ENCODE measurements at regions not wholly inside any gene's neighbourhood (a gene's known extent, or its start where the extent isn't known, plus 50 kb on each side); places are given as distances from the start of the nearest gene placed in this dataset.

GRCh38 chr4:38529189-38530115 is 134.5 kb upstream of the KLF3 start:
- Histone ChIP-seq H3K9me2 (ENCODE audit: insufficient read depth) (no peaks in the 10 kb centered on the region), H3K4me1 (ENCODE audit: control insufficient read depth in 1 of 2, insufficient read depth in 2 of 2, low read length in 2 of 2) (no peaks in the 10 kb centered on the region; a peak in 1 of 4 replicates), H4K20me1 (ENCODE audit: insufficient read depth) (no peaks in the 10 kb centered on the region), H3K4me2 (ENCODE audit: low read length) (no peak overlapping the region), H3K27me3 (ENCODE audit: insufficient read depth, low read length) (no peaks in the 10 kb centered on the region), H3K4me3 (replicated peaks in 1 of 2; ENCODE audit: low read depth in 1 of 2, low read length in 2 of 2) (no peak overlapping the region), H3K9me3 (ENCODE audit: control insufficient read depth in 1 of 2, insufficient read depth in 1 of 2, low read depth in 1 of 2, low read length in 2 of 2) (no peaks in the 10 kb centered on the region), H3K9ac (ENCODE audit: low read length) (no peak overlapping the region), H2AFZ (ENCODE audit: low read depth, low read length, poor library complexity, severe bottlenecking) (no peak overlapping the region), H3K36me3 (ENCODE audit: control insufficient read depth in 1 of 2, insufficient read depth in 2 of 2, low read length in 2 of 2) (no peaks in the 10 kb centered on the region), H3K27ac (ENCODE audit: low read depth, low read length) (no peak overlapping the region), H3K79me2 (ENCODE audit: insufficient read depth, low read length) (no peaks in the 10 kb centered on the region)
- no TSS peak for BruUV-seq (replicated peaks)
- RAD21 ChIA-PET (ENCODE audit: low non-redundant PET in 1 of 2, low total read pairs in 2 of 2, uncharacterized antibody in 2 of 2, unreplicated experiment in 2 of 2) = no interaction called here
- DNase-seq (ENCODE audit: low read depth, low spot score) (no peak), ATAC-seq (no peak; the same call in 1 of the 2 replicates)
- intact Hi-C loops (cut with micrococcal nuclease) = no loop called here
- CTCF ChIA-PET = no interaction called here
- POLR2A ChIA-PET = no interaction called here
- no peak for TF ChIP-seq CEBPB (IDR thresholded peaks at IDR 0.05; ENCODE audit: low read depth)
- no peak for TF ChIP-seq YY1 (IDR thresholded peaks at IDR 0.05; ENCODE audit: extremely low read depth, insufficient replicate concordance, low read depth, low read length)
- TF ChIP-seq, protein P1, sequence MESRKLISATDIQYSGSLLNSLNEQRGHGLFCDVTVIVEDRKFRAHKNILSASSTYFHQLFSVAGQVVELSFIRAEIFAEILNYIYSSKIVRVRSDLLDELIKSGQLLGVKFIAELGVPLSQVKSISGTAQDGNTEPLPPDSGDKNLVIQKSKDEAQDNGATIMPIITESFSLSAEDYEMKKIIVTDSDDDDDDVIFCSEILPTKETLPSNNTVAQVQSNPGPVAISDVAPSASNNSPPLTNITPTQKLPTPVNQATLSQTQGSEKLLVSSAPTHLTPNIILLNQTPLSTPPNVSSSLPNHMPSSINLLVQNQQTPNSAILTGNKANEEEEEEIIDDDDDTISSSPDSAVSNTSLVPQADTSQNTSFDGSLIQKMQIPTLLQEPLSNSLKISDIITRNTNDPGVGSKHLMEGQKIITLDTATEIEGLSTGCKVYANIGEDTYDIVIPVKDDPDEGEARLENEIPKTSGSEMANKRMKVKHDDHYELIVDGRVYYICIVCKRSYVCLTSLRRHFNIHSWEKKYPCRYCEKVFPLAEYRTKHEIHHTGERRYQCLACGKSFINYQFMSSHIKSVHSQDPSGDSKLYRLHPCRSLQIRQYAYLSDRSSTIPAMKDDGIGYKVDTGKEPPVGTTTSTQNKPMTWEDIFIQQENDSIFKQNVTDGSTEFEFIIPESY (IDR thresholded peaks at IDR 0.05; ENCODE audit: extremely low read depth, insufficient replicate concordance, low read length) = no peak
- no peak for TF ChIP-seq ATF3 (IDR thresholded peaks at IDR 0.05)
- TF ChIP-seq SRF (IDR thresholded peaks at IDR 0.05; ENCODE audit: low read depth) = no peak
- TF ChIP-seq CTCF (IDR thresholded peaks at IDR 0.05 in 2 of 3, conservative IDR thresholded peaks at IDR 0.05 in 1 of 3; ENCODE audit: borderline replicate concordance in 1 of 3, insufficient read depth in 1 of 3, low read depth in 2 of 3, low read length in 2 of 3) = no peak
- TF ChIP-seq, protein P2, sequence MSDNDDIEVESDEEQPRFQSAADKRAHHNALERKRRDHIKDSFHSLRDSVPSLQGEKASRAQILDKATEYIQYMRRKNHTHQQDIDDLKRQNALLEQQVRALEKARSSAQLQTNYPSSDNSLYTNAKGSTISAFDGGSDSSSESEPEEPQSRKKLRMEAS (IDR thresholded peaks at IDR 0.05) = no peak
- TF ChIP-seq SP1 (IDR thresholded peaks at IDR 0.05; ENCODE audit: low read depth) = no peak
- TF ChIP-seq ZFX (IDR thresholded peaks at IDR 0.05) = no peak
- no peak for TF ChIP-seq POLR2A (IDR thresholded peaks at IDR 0.05; ENCODE audit: borderline replicate concordance, extremely low read depth, insufficient read depth, insufficient read length)
